SK-N-SH treated with all-trans-retinoic acid at 6 μM for 48 hours (cell line): ENCODE measurements at regions not wholly inside any gene's neighbourhood (a gene's known extent, or its start where the extent isn't known, plus 50 kb on each side); places are given as distances from the start of the nearest gene placed in this dataset.

ENCODE experiments used
- ARNTL ChIP-seq: fragments of 450-650 bp; formaldehyde crosslinking; IDR thresholded peaks from 2 replicates; pipeline ENCODE4 v1.5.0; 2020; ENCODE audit warnings: low read depth, mild to moderate bottlenecking, moderate library complexity, borderline replicate concordance
- BACH2 ChIP-seq: fragments of 250-450 bp; sonication (Bioruptor Pico); IDR thresholded peaks from 2 replicates; pipeline ENCODE4 v1.9.0; 2021; ENCODE audit warnings: mild to moderate bottlenecking, borderline replicate concordance
- CREB5 ChIP-seq: fragments of 250-450 bp; sonication (Bioruptor Pico); IDR thresholded peaks from 2 replicates; pipeline ENCODE4 v1.5.1; 2020; ENCODE audit warnings: low read depth, mild to moderate bottlenecking, moderate library complexity
- CSRNP3 ChIP-seq: fragments of 250-450 bp; sonication (Bioruptor Pico); IDR thresholded peaks from 2 replicates; pipeline ENCODE4 v1.5.1; 2021; ENCODE audit warnings: mild to moderate bottlenecking, moderate library complexity
- PATZ1 ChIP-seq: fragments of 250-450 bp; sonication (Bioruptor Pico); IDR thresholded peaks from 2 replicates; pipeline ENCODE4 v1.8.0; 2020; ENCODE audit warnings: mild to moderate bottlenecking, moderate library complexity, borderline replicate concordance
- RARB ChIP-seq: fragments of 250-450 bp; sonication (Bioruptor Pico); IDR thresholded peaks from 2 replicates; pipeline ENCODE4 v1.8.0; 2021; ENCODE audit warnings: mild to moderate bottlenecking, moderate library complexity
- ZC3H10 ChIP-seq: fragments of 250-450 bp; sonication (Bioruptor Pico); IDR thresholded peaks from 2 replicates; pipeline ENCODE4 v1.5.1; 2021; ENCODE audit warnings: mild to moderate bottlenecking, moderate library complexity
- ZNF8 ChIP-seq: fragments of 450-650 bp; formaldehyde crosslinking; IDR thresholded peaks from 2 replicates; pipeline ENCODE4 v1.5.0; 2020; ENCODE audit warnings: mild to moderate bottlenecking, moderate library complexity

GRCh38 chr2:200223205-200223784 lies 83.2 kb upstream of the SPATS2L start:
- TF ChIP-seq ZC3H10 (no peak), PATZ1 (no peak), RARB (CRISPR knock-in tag) (no peak), BACH2 (CRISPR knock-in tag) (no peak), ARNTL (CRISPR knock-in tag) (no peak), CREB5 (CRISPR knock-in tag) (no peak), ZNF8 (CRISPR knock-in tag) (no peak), CSRNP3 (no peak)
